ENCODE measurements at regions not wholly inside any gene's neighbourhood (a gene's known extent, or its start where the extent isn't known, plus 50 kb on each side); places are given as distances from the start of the nearest gene placed in this dataset.

- Mint-ChIP-seq H3K27ac (no peak overlapping the region), H3K9me3 (no peaks in the 10 kb centered on the region), H3K36me3 (ENCODE audit: low read depth) (no peaks in the 10 kb centered on the region), H3K27me3 (peaks cover 2% of the 10 kb centered on the region), H3K4me1 (peaks cover 3% of the 10 kb centered on the region), H3K4me3 (no peak overlapping the region)
- CTCF ChIA-PET: interaction anchor here (0.7 kb wide), 1 partner anchor 12 kb away, joined by 3 read pairs; no protein-coding TSS in a partner anchor
- no peak for DNase-seq
- POLR2A ChIA-PET: no interaction called here
These were observed 208.5 kb upstream of the ACVR2A start for GRCh38 chr2:147636238-147636882.

GRCh38 chr2:147634826-147635225 lies 210.0 kb upstream of the ACVR2A start:
- no peak overlapping the region for H3K4me3 Mint-ChIP-seq
- peaks cover 2% of the 10 kb centered on the region for H3K27me3 Mint-ChIP-seq
- no peak overlapping the region for H3K27ac Mint-ChIP-seq
- no peak for DNase-seq
- no peaks in the 10 kb centered on the region for H3K36me3 Mint-ChIP-seq (ENCODE audit: low read depth)
- peaks cover 2% of the 10 kb centered on the region for H3K9me3 Mint-ChIP-seq
- POLR2A ChIA-PET: no interaction called here
- CTCF ChIA-PET: interaction anchor here (1.1 kb wide), 1 partner anchor 276 kb away, joined by 3 read pairs; no protein-coding TSS in a partner anchor
- peaks cover 3% of the 10 kb centered on the region for H3K4me1 Mint-ChIP-seq

GRCh38 chr2:147632198-147632597 lies 212.6 kb upstream of the ACVR2A start:
- POLR2A ChIA-PET: no interaction called here
- Mint-ChIP-seq H3K36me3 (ENCODE audit: low read depth) (no peaks in the 10 kb centered on the region), H3K27ac (no peak overlapping the region), H3K9me3 (peaks cover 2% of the 10 kb centered on the region), H3K27me3 (no peaks in the 10 kb centered on the region), H3K4me3 (no peak overlapping the region), H3K4me1 (peaks cover 12% of the 10 kb centered on the region)
- peak; percentile 26 for DNase-seq
- CTCF ChIA-PET: no interaction called here

GRCh38 chr2:147631294-147631693 lies 213.5 kb upstream of the ACVR2A start:
- H3K4me3 Mint-ChIP-seq: no peak overlapping the region
- peaks cover 2% of the 10 kb centered on the region for H3K9me3 Mint-ChIP-seq
- POLR2A ChIA-PET: no interaction called here

GRCh38 chr2:147630585-147630984 lies 214.2 kb upstream of the ACVR2A start:
- Mint-ChIP-seq H3K4me1 (peaks cover 10% of the 10 kb centered on the region), H3K36me3 (ENCODE audit: low read depth) (no peaks in the 10 kb centered on the region), H3K27me3 (no peaks in the 10 kb centered on the region), H3K27ac (peak overlapping the region; percentile 29), H3K4me3 (no peak overlapping the region), H3K9me3 (peaks cover 2% of the 10 kb centered on the region)
- ChIA-PET POLR2A (no interaction called here), CTCF (no interaction called here)
- DNase-seq: no peak

More at GRCh38 chr2:147631294-147631693, 213.5 kb upstream of the ACVR2A start:
- Mint-ChIP-seq H3K27me3 (no peaks in the 10 kb centered on the region), H3K27ac (peak overlapping the region; percentile 29), H3K36me3 (ENCODE audit: low read depth) (no peaks in the 10 kb centered on the region), H3K4me1 (peaks cover 10% of the 10 kb centered on the region)
- DNase-seq: no peak
- CTCF ChIA-PET: no interaction called here

- POLR2A ChIA-PET: interaction anchor here (0.8 kb wide), 1 partner anchor 34 kb away, joined by 3 read pairs; no protein-coding TSS in a partner anchor
- peaks cover 14% of the 10 kb centered on the region for H3K4me1 Mint-ChIP-seq
These were observed 215.8 kb upstream of the ACVR2A start for GRCh38 chr2:147628971-147629421.

GRCh38 chr2:147623328-147623727 lies 221.5 kb upstream of the ACVR2A start:
- CTCF ChIA-PET: interaction anchor here (0.8 to 0.9 kb wide), 3 partner anchors 22 to 578 kb away, joined by 3 to 4 read pairs (median 4); no protein-coding TSS in a partner anchor
- Mint-ChIP-seq H3K4me3 (no peak overlapping the region), H3K36me3 (ENCODE audit: low read depth) (no peaks in the 10 kb centered on the region), H3K27me3 (no peaks in the 10 kb centered on the region), H3K9me3 (no peaks in the 10 kb centered on the region), H3K4me1 (peaks cover 23% of the 10 kb centered on the region), H3K27ac (peak overlapping the region; percentile 33)
- DNase-seq: peak; percentile 28
- POLR2A ChIA-PET: no interaction called here

More at GRCh38 chr2:147628971-147629421, 215.8 kb upstream of the ACVR2A start:
- no peak overlapping the region for H3K4me3 Mint-ChIP-seq
- CTCF ChIA-PET: no interaction called here
- no peaks in the 10 kb centered on the region for H3K27me3 Mint-ChIP-seq
- DNase-seq: no peak
- peaks cover 2% of the 10 kb centered on the region for H3K9me3 Mint-ChIP-seq
- no peaks in the 10 kb centered on the region for H3K36me3 Mint-ChIP-seq (ENCODE audit: low read depth)
- no peak overlapping the region for H3K27ac Mint-ChIP-seq

- POLR2A ChIA-PET: no interaction called here
- Mint-ChIP-seq H3K4me1 (peaks cover 23% of the 10 kb centered on the region), H3K36me3 (ENCODE audit: low read depth) (no peaks in the 10 kb centered on the region), H3K9me3 (no peaks in the 10 kb centered on the region), H3K27me3 (no peaks in the 10 kb centered on the region), H3K27ac (no peak overlapping the region), H3K4me3 (no peak overlapping the region)
- DNase-seq: no peak
- CTCF ChIA-PET: interaction anchor here (1.7 kb wide), 1 partner anchor 539 kb away, joined by 5 read pairs; no protein-coding TSS in a partner anchor
These were observed 223.1 kb upstream of the ACVR2A start for GRCh38 chr2:147621656-147622197.

GRCh38 chr2:147619808-147620207 lies 225.0 kb upstream of the ACVR2A start:
- Mint-ChIP-seq H3K9me3 (no peaks in the 10 kb centered on the region), H3K27me3 (peaks cover 2% of the 10 kb centered on the region), H3K4me3 (no peak overlapping the region), H3K27ac (no peak overlapping the region), H3K4me1 (peaks cover 23% of the 10 kb centered on the region), H3K36me3 (ENCODE audit: low read depth) (no peaks in the 10 kb centered on the region)
- no peak for DNase-seq
- ChIA-PET CTCF (no interaction called here), POLR2A (no interaction called here)

GRCh38 chr2:147615726-147616125 lies 229.1 kb upstream of the ACVR2A start:
- peaks cover 2% of the 10 kb centered on the region for H3K27me3 Mint-ChIP-seq
- H3K9me3 Mint-ChIP-seq: peaks cover 2% of the 10 kb centered on the region
- DNase-seq: no peak
- H3K4me1 Mint-ChIP-seq: no peaks in the 10 kb centered on the region
- H3K36me3 Mint-ChIP-seq (ENCODE audit: low read depth): no peaks in the 10 kb centered on the region
- ChIA-PET CTCF (no interaction called here), POLR2A (no interaction called here)
- H3K4me3 Mint-ChIP-seq: no peak overlapping the region
- H3K27ac Mint-ChIP-seq: no peak overlapping the region

- Mint-ChIP-seq H3K4me3 (no peak overlapping the region), H3K36me3 (ENCODE audit: low read depth) (peaks cover 2% of the 10 kb centered on the region), H3K27me3 (peaks cover 2% of the 10 kb centered on the region), H3K27ac (no peak overlapping the region), H3K4me1 (no peaks in the 10 kb centered on the region), H3K9me3 (peaks cover 6% of the 10 kb centered on the region)
- no peak for DNase-seq
- ChIA-PET POLR2A (no interaction called here), CTCF (no interaction called here)
These were observed 229.8 kb upstream of the ACVR2A start for GRCh38 chr2:147614979-147615470.

- H3K27me3 Mint-ChIP-seq: peaks cover 2% of the 10 kb centered on the region
- H3K9me3 Mint-ChIP-seq: peaks cover 6% of the 10 kb centered on the region
- H3K4me1 Mint-ChIP-seq: no peaks in the 10 kb centered on the region
These were observed 230.4 kb upstream of the ACVR2A start for GRCh38 chr2:147614471-147614870.

GRCh38 chr2:147610496-147611040 lies 234.3 kb upstream of the ACVR2A start:
- Mint-ChIP-seq H3K27ac (no peak overlapping the region), H3K4me1 (no peaks in the 10 kb centered on the region), H3K4me3 (no peak overlapping the region), H3K27me3 (no peaks in the 10 kb centered on the region), H3K36me3 (ENCODE audit: low read depth) (peaks cover 2% of the 10 kb centered on the region), H3K9me3 (peaks cover 6% of the 10 kb centered on the region)
- POLR2A ChIA-PET: no interaction called here
- CTCF ChIA-PET: no interaction called here
- DNase-seq: no peak

More at GRCh38 chr2:147614471-147614870, 230.4 kb upstream of the ACVR2A start:
- CTCF ChIA-PET: no interaction called here
- no peak for DNase-seq
- Mint-ChIP-seq H3K4me3 (no peak overlapping the region), H3K27ac (no peak overlapping the region), H3K36me3 (ENCODE audit: low read depth) (peaks cover 2% of the 10 kb centered on the region)
- POLR2A ChIA-PET: no interaction called here
